ENCODE measurements at regions not wholly inside any gene's neighbourhood (a gene's known extent, or its start where the extent isn't known, plus 50 kb on each side); places are given as distances from the start of the nearest gene placed in this dataset.

GRCh38 chr5:37999593-37999992 lies 159.8 kb upstream of the GDNF start:
- TF ChIP-seq CTCF (IDR thresholded peaks at IDR 0.05; ENCODE audit: low read depth, low read length) (no peak), MYC (IDR thresholded peaks at IDR 0.05; ENCODE audit: low read depth, low read length) (no peak), MAX (IDR thresholded peaks at IDR 0.05; ENCODE audit: low read depth, low read length) (no peak), POLR2A (IDR thresholded peaks at IDR 0.05; ENCODE audit: extremely low read depth, insufficient read length) (no peak)
- no peak for DNase-seq (ENCODE audit: low read depth)

GRCh38 chr5:37996918-37997317 lies 157.1 kb upstream of the GDNF start:
- H3K4me3 ChIP-seq (ENCODE audit: low read depth, low read length) = no peak overlapping the region
- DNase-seq (ENCODE audit: low read depth) = no peak
- TF ChIP-seq MAX (IDR thresholded peaks at IDR 0.05; ENCODE audit: low read depth, low read length) = no peak
- TF ChIP-seq CTCF (IDR thresholded peaks at IDR 0.05; ENCODE audit: low read depth, low read length) = no peak
- no peak for TF ChIP-seq POLR2A (IDR thresholded peaks at IDR 0.05; ENCODE audit: extremely low read depth, insufficient read length)
- no peak for TF ChIP-seq MYC (IDR thresholded peaks at IDR 0.05; ENCODE audit: low read depth, low read length)

More at GRCh38 chr5:37999593-37999992, 159.8 kb upstream of the GDNF start:
- H3K4me3 ChIP-seq (ENCODE audit: low read depth, low read length) = no peak overlapping the region

GRCh38 chr5:37994729-37995128 lies 154.9 kb upstream of the GDNF start:
- TF ChIP-seq MYC (IDR thresholded peaks at IDR 0.05; ENCODE audit: low read depth, low read length) (no peak), MAX (IDR thresholded peaks at IDR 0.05; ENCODE audit: low read depth, low read length) (no peak), CTCF (IDR thresholded peaks at IDR 0.05; ENCODE audit: low read depth, low read length) (no peak), POLR2A (IDR thresholded peaks at IDR 0.05; ENCODE audit: extremely low read depth, insufficient read length) (no peak)
- no peak overlapping the region for H3K4me3 ChIP-seq (ENCODE audit: low read depth, low read length)
- no peak for DNase-seq (ENCODE audit: low read depth)

- H3K4me3 ChIP-seq (ENCODE audit: low read depth, low read length) = no peak overlapping the region
- TF ChIP-seq MAX (IDR thresholded peaks at IDR 0.05; ENCODE audit: low read depth, low read length) (no peak), POLR2A (IDR thresholded peaks at IDR 0.05; ENCODE audit: extremely low read depth, insufficient read length) (no peak), MYC (IDR thresholded peaks at IDR 0.05; ENCODE audit: low read depth, low read length) (no peak), CTCF (IDR thresholded peaks at IDR 0.05; ENCODE audit: low read depth, low read length) (no peak)
- no peak for DNase-seq (ENCODE audit: low read depth)
These were observed 151.8 kb upstream of the GDNF start for GRCh38 chr5:37991301-37992299.

- TF ChIP-seq CTCF (IDR thresholded peaks at IDR 0.05; ENCODE audit: low read depth, low read length) = no peak
- TF ChIP-seq MYC (IDR thresholded peaks at IDR 0.05; ENCODE audit: low read depth, low read length) = no peak
- TF ChIP-seq MAX (IDR thresholded peaks at IDR 0.05; ENCODE audit: low read depth, low read length) = no peak
- no peak for TF ChIP-seq POLR2A (IDR thresholded peaks at IDR 0.05; ENCODE audit: extremely low read depth, insufficient read length)
- no peak for DNase-seq (ENCODE audit: low read depth)
- H3K4me3 ChIP-seq (ENCODE audit: low read depth, low read length) = no peak overlapping the region
These were observed 150.0 kb upstream of the GDNF start for GRCh38 chr5:37989884-37990283.
